K562 (cell line): ENCODE measurements at regions not wholly inside any gene's neighbourhood (a gene's known extent, or its start where the extent isn't known, plus 50 kb on each side); places are given as distances from the start of the nearest gene placed in this dataset.

Source experiments
- GTF3C2 ChIP-seq: IDR thresholded peaks from 3 replicates; pipeline ENCODE4 v1.6.1; 2011; ENCODE audit warnings: borderline replicate concordance, mild to moderate bottlenecking, moderate library complexity; ENCODE audit not compliant: insufficient read length; ENCODE audit errors: extremely low read depth
- JUND ChIP-seq, 2 experiments: IDR thresholded peaks; 2 replicates in 1 of 2; 3 replicates in 1 of 2; pipeline ENCODE4 v1.6.1; 2011; ENCODE audit warnings: borderline replicate concordance in 2 of 2, low read depth in 2 of 2, low read length in 2 of 2, improper control_type of control experiment in 1 of 2, missing biosample characterization in 1 of 2, missing genetic modification characterization in 1 of 2, missing genetic modification reagents in 1 of 2
- MAFK ChIP-seq: IDR thresholded peaks from 2 replicates; pipeline ENCODE4 v1.6.1; 2011; ENCODE audit warnings: low read length, improper control_type of control experiment
- MTA1 ChIP-seq: fragments of 450-650 bp; IDR thresholded peaks from 2 replicates; pipeline ENCODE4 v1.6.1; 2017; ENCODE audit warnings: borderline replicate concordance
- NEUROD1 ChIP-seq: fragments of 150-350 bp; IDR thresholded peaks from 2 replicates; pipeline ENCODE4 v1.6.1; 2014; ENCODE audit warnings: borderline replicate concordance, low read length, low read depth; ENCODE audit not compliant: partially characterized antibody
- PCBP2 ChIP-seq: fragments of 200-400 bp; formaldehyde crosslinking; IDR thresholded peaks from 2 replicates; pipeline ENCODE4 v1.6.1; 2018; ENCODE audit warnings: low read length, low read depth, mild to moderate bottlenecking, moderate library complexity; ENCODE audit not compliant: poor library complexity, severe bottlenecking
- STAG1 ChIP-seq: sonication (generic); formaldehyde crosslinking; IDR thresholded peaks from 2 replicates; pipeline ENCODE4 v1.5.0; 2020; ENCODE audit warnings: missing genetic modification reagents, borderline replicate concordance
- TF ChIP-seq, protein P1 (sequence below), 2 experiments: fragments of 450-650 bp; formaldehyde crosslinking in 1 of 2; IDR thresholded peaks; 2 replicates each; pipeline versions ENCODE4 v1.4.0 to v1.6.1; 2014 to 2020; ENCODE audit warnings: mild to moderate bottlenecking in 2 of 2, borderline replicate concordance in 1 of 2, low read depth in 1 of 2
- TF ChIP-seq, protein P2 (sequence below): fragments of 250-450 bp; sonication (Bioruptor Pico); IDR thresholded peaks from 2 replicates; pipeline ENCODE4 v1.8.0; 2021; ENCODE audit warnings: moderate library complexity, mild to moderate bottlenecking, inconsistent platforms

GRCh38 chr5:136769900-136770684 lies 404.7 kb upstream of the TRPC7 start (continued):
- TF ChIP-seq, protein P1, sequence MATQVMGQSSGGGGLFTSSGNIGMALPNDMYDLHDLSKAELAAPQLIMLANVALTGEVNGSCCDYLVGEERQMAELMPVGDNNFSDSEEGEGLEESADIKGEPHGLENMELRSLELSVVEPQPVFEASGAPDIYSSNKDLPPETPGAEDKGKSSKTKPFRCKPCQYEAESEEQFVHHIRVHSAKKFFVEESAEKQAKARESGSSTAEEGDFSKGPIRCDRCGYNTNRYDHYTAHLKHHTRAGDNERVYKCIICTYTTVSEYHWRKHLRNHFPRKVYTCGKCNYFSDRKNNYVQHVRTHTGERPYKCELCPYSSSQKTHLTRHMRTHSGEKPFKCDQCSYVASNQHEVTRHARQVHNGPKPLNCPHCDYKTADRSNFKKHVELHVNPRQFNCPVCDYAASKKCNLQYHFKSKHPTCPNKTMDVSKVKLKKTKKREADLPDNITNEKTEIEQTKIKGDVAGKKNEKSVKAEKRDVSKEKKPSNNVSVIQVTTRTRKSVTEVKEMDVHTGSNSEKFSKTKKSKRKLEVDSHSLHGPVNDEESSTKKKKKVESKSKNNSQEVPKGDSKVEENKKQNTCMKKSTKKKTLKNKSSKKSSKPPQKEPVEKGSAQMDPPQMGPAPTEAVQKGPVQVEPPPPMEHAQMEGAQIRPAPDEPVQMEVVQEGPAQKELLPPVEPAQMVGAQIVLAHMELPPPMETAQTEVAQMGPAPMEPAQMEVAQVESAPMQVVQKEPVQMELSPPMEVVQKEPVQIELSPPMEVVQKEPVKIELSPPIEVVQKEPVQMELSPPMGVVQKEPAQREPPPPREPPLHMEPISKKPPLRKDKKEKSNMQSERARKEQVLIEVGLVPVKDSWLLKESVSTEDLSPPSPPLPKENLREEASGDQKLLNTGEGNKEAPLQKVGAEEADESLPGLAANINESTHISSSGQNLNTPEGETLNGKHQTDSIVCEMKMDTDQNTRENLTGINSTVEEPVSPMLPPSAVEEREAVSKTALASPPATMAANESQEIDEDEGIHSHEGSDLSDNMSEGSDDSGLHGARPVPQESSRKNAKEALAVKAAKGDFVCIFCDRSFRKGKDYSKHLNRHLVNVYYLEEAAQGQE (IDR thresholded peaks at IDR 0.05; ENCODE audit: borderline replicate concordance): peak; percentile 88
- TF ChIP-seq, protein P1 (CRISPR knock-in tag; IDR thresholded peaks at IDR 0.05; ENCODE audit: low read depth): no peak
- no peak for TF ChIP-seq PCBP2
- 0 out of 2 replicates have a peak, but pooled peaks have one; percentile 5 for TF ChIP-seq MAFK
- TF ChIP-seq GTF3C2: no peak
- peak; percentile 55; the same call in 1 of the 2 replicates for TF ChIP-seq JUND (IDR thresholded peaks at IDR 0.05; ENCODE audit: borderline replicate concordance, low read depth, low read length)
- no peak; the same call in 2 of the 3 replicates for TF ChIP-seq JUND (tag; IDR thresholded peaks at IDR 0.05; ENCODE audit: borderline replicate concordance, low read depth, low read length)
- TF ChIP-seq NEUROD1: no peak
- no peak for TF ChIP-seq MTA1
- TF ChIP-seq, protein P2, sequence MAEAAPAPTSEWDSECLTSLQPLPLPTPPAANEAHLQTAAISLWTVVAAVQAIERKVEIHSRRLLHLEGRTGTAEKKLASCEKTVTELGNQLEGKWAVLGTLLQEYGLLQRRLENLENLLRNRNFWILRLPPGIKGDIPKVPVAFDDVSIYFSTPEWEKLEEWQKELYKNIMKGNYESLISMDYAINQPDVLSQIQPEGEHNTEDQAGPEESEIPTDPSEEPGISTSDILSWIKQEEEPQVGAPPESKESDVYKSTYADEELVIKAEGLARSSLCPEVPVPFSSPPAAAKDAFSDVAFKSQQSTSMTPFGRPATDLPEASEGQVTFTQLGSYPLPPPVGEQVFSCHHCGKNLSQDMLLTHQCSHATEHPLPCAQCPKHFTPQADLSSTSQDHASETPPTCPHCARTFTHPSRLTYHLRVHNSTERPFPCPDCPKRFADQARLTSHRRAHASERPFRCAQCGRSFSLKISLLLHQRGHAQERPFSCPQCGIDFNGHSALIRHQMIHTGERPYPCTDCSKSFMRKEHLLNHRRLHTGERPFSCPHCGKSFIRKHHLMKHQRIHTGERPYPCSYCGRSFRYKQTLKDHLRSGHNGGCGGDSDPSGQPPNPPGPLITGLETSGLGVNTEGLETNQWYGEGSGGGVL (CRISPR knock-in tag): no peak
- TF ChIP-seq STAG1 (CRISPR knock-in tag): peak; percentile 75; the same call in 1 of the 2 replicates
